WERI-Rb-1 (cell line): ENCODE measurements at regions not wholly inside any gene's neighbourhood (a gene's known extent, or its start where the extent isn't known, plus 50 kb on each side); places are given as distances from the start of the nearest gene placed in this dataset.

Experiments used
- DNase-seq: peaks from one replicate; pipeline ENCODE4 v3.0.0-alpha.2; 2020
- H3K27ac ChIP-seq: fragments of 250-450 bp; sonication (Bioruptor Pico); 2 replicates; pipeline ENCODE4 v1.5.1; 2020; ENCODE audit warnings: mild to moderate bottlenecking, moderate library complexity
- H3K27me3 ChIP-seq: fragments of 250-450 bp; sonication (Bioruptor Pico); 2 replicates; pipeline ENCODE4 v1.5.1; 2021; ENCODE audit warnings: mild to moderate bottlenecking, low read depth, moderate library complexity; ENCODE audit not compliant: insufficient read depth, severe bottlenecking
- H3K36me3 ChIP-seq: fragments of 250-450 bp; sonication (Bioruptor Pico); 2 replicates; pipeline ENCODE4 v1.5.1; 2020; ENCODE audit warnings: mild to moderate bottlenecking, moderate library complexity
- H3K4me3 ChIP-seq: 2 replicates; pipeline ENCODE4 v1.5.1; 2011; ENCODE audit warnings: low read depth, mild to moderate bottlenecking, control low read depth, low read length
- H3K9me3 ChIP-seq: fragments of 250-450 bp; sonication (Bioruptor Pico); 2 replicates; pipeline ENCODE4 v1.5.1; 2021; ENCODE audit warnings: mild to moderate bottlenecking, moderate library complexity; ENCODE audit not compliant: severe bottlenecking
- TF ChIP-seq, protein P1 (sequence below): IDR thresholded peaks from 2 replicates; pipeline ENCODE4 v1.5.1; 2011; ENCODE audit warnings: low read depth, mild to moderate bottlenecking, control low read depth, inconsistent platforms, low read length

DNA sequence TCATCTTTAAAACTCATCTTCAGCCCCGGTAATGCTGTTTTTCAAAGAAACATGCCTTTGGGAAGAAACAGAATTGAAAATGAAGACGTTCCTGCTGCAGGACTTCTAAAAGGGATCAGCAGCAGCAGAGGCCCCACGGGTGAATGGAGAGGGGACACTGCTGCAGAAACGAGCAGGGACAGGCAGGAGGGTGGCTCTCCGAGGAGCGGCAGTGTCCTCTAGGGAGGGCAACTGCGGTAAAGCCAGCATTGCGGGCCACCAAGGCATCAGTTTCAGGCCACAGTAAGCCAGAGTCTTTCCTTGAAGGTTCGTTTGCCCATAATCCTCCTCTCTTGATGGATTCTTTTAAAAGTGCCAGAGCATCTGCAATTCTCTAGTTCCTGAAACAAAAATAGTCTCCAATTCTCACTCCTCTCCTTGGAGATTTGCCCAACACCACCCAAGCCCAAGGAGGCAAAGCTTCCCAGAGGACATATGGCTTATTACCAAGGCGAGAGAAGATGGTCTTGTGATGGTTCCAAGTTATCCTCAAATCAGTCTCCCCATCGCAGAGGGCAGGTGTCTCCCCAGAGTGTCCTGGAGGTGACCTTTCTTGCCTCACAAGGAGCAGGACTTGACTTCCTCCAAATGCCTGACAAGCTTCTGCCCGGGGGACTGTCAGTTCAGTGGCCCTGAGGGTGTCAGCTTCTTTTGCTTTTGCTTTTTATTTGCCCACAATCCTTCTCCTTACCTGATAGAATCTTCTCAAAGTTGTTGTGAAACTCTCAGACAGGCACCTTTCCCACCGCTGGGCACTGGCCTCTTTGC lies 341.1 kb upstream of the B3GAT1 start:
- H3K36me3 ChIP-seq: no peaks in the 10 kb centered on the region
- H3K9me3 ChIP-seq: no peaks in the 10 kb centered on the region
- H3K27ac ChIP-seq: no peak overlapping the region
- DNase-seq: no peak
- TF ChIP-seq, protein P1, sequence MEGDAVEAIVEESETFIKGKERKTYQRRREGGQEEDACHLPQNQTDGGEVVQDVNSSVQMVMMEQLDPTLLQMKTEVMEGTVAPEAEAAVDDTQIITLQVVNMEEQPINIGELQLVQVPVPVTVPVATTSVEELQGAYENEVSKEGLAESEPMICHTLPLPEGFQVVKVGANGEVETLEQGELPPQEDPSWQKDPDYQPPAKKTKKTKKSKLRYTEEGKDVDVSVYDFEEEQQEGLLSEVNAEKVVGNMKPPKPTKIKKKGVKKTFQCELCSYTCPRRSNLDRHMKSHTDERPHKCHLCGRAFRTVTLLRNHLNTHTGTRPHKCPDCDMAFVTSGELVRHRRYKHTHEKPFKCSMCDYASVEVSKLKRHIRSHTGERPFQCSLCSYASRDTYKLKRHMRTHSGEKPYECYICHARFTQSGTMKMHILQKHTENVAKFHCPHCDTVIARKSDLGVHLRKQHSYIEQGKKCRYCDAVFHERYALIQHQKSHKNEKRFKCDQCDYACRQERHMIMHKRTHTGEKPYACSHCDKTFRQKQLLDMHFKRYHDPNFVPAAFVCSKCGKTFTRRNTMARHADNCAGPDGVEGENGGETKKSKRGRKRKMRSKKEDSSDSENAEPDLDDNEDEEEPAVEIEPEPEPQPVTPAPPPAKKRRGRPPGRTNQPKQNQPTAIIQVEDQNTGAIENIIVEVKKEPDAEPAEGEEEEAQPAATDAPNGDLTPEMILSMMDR: no peak
- peaks cover 25% of the 10 kb centered on the region for H3K27me3 ChIP-seq
- H3K4me3 ChIP-seq: no peak overlapping the region

DNA sequence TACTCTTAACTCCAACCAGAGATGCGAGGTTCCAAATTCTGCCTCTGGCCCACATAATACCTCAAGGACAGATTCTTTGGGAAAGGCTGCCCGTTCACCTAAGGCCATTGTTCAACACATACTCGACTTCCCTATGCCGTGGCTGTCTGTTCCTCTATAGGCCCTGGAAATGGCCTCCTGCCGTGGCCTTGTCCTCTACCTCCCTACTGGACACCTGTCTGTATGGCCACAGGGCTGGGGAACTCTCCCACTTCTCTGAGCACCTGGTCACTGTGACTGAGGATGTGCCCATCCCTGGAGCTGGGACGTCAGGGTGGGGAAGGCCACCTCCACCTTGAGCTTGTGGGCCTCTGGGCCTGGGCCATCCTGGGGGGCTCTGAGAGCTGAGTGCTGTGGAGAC lies 340.5 kb upstream of the B3GAT1 start:
- TF ChIP-seq, protein P1: no peak
- no peak overlapping the region for H3K4me3 ChIP-seq
- H3K9me3 ChIP-seq: no peaks in the 10 kb centered on the region
- H3K27ac ChIP-seq: no peak overlapping the region
- DNase-seq: no peak
- peaks cover 25% of the 10 kb centered on the region for H3K27me3 ChIP-seq
- H3K36me3 ChIP-seq: no peaks in the 10 kb centered on the region

DNA sequence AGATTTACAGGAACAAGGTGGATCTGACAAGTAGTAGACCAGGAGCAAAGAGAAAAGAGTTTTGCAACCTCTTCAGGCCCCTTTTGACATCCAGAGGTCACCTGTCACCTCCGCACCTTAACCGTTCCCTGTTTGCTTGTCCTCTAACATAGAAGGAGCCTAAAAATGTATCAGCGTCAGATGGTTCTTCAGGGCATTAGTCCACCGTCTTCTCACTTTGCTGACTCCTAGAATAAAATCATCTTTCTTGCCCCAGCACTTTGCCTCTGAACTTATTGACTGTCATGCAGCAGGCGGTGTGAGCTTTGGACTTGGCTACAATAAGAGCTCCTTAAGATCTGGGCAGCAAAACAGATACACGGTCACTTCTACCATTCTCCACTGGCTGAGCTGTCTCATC lies 339.7 kb upstream of the B3GAT1 start:
- TF ChIP-seq, protein P1: no peak
- no peaks in the 10 kb centered on the region for H3K9me3 ChIP-seq

DNA sequence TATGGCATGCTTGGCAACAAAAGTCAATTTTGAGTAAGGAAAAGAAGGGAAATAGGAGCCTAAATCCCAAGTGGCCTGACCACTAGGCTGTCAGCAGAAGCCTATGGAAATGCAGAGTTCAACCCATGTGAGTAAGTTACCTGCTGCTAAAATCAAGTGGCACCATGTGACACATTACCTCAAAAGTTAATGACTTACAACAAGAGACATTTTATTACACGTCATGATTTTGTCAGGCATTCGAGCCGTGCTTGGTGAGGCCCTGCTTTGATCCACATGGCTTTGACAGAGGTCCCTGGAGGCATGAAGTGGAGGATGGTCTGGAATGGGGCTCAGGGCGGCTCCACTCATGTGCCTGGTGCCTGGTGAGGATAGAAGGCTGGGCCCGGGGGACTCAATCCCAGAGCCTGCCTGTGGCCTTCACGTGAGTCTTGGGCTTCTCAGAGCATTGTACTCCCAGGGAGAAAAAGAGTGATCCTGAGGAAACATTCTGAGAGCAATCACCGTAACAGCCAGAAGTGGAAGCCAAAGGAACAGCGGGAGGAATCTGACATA lies 339.1 kb upstream of the B3GAT1 start:
- Histone ChIP-seq H3K36me3 (no peaks in the 10 kb centered on the region), H3K27ac (no peak overlapping the region), H3K27me3 (peaks cover 20% of the 10 kb centered on the region), H3K4me3 (no peak overlapping the region), H3K9me3 (no peaks in the 10 kb centered on the region)
- DNase-seq: no peak
- TF ChIP-seq, protein P1: no peak

More for the DNA sequence above, 339.7 kb upstream of the B3GAT1 start:
- H3K27me3 ChIP-seq: peaks cover 24% of the 10 kb centered on the region
- no peak overlapping the region for H3K4me3 ChIP-seq
- H3K36me3 ChIP-seq: no peaks in the 10 kb centered on the region
- no peak for DNase-seq
- H3K27ac ChIP-seq: no peak overlapping the region

DNA sequence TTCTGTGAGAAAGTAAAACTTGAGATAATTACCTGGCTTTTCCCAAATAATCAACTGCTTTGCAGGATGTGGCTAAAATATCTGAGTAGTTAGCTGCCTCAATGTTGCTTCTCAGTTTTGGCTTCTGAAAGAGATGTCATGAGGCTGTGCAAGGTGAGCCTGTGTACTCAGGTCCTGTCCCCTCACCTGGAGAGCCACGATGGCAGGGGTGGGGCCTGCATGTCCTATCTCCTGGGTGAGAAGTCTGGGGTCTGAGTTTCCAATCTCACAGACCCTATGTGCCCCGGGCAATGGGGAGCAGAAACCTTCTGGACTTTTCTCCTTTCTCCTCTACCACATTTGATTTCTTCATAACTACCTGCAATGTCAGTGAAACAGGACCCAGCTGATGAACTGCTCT lies 338.6 kb upstream of the B3GAT1 start:
- Histone ChIP-seq H3K9me3 (peaks cover 4% of the 10 kb centered on the region), H3K4me3 (no peak overlapping the region), H3K27ac (no peak overlapping the region), H3K36me3 (no peaks in the 10 kb centered on the region), H3K27me3 (peaks cover 15% of the 10 kb centered on the region)
- DNase-seq: no peak
- TF ChIP-seq, protein P1: no peak
